Hepatocyte (in vitro differentiated cells): ENCODE measurements at regions not wholly inside any gene's neighbourhood (a gene's known extent, or its start where the extent isn't known, plus 50 kb on each side); places are given as distances from the start of the nearest gene placed in this dataset.

Experiments used
- EZH2 ChIP-seq: fragments of 200-600 bp; sonication (generic); IDR thresholded peaks from 2 replicates; pipeline ENCODE4 v1.6.1; 2016; ENCODE audit warnings: antibody characterized with exemption, mild to moderate bottlenecking, borderline replicate concordance
- TF ChIP-seq, protein P1 (sequence below): fragments of 200-600 bp; sonication (generic); IDR thresholded peaks from 2 replicates; pipeline ENCODE4 v1.5.1; 2016; ENCODE audit warnings: antibody characterized with exemption, mild to moderate bottlenecking; ENCODE audit not compliant: poor library complexity

DNA sequence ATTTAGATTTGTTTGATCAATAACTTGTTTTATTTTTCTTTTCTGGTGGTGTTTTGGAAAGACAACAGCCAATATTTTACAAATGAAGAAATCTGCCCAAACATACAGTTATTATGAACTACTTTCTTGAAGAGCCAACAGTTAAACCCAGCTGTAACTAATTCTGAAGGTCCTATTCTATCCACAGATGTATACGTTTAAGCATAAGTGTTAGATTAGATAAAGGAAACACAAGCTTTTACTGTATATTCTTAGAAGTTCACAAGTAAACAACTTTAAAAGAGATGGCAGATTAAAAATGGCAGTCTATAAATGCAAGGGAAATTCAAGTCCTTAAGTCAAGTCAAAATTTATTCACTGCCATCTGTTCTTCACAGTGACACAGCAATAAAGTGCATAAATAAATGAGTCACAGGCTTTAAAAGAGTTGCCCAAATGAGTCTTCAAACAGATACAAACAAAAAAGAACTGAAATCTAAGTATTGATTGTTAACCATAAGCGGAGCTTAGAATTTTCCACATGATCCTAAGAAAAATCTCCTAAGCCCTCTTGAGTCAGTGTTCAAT, 49.9 kb upstream of the KCNH1 start:
- no peak for TF ChIP-seq EZH2
- TF ChIP-seq, protein P1, sequence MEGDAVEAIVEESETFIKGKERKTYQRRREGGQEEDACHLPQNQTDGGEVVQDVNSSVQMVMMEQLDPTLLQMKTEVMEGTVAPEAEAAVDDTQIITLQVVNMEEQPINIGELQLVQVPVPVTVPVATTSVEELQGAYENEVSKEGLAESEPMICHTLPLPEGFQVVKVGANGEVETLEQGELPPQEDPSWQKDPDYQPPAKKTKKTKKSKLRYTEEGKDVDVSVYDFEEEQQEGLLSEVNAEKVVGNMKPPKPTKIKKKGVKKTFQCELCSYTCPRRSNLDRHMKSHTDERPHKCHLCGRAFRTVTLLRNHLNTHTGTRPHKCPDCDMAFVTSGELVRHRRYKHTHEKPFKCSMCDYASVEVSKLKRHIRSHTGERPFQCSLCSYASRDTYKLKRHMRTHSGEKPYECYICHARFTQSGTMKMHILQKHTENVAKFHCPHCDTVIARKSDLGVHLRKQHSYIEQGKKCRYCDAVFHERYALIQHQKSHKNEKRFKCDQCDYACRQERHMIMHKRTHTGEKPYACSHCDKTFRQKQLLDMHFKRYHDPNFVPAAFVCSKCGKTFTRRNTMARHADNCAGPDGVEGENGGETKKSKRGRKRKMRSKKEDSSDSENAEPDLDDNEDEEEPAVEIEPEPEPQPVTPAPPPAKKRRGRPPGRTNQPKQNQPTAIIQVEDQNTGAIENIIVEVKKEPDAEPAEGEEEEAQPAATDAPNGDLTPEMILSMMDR: no peak
